DLD1 (cell line): ENCODE measurements at regions not wholly inside any gene's neighbourhood (a gene's known extent, or its start where the extent isn't known, plus 50 kb on each side); places are given as distances from the start of the nearest gene placed in this dataset.

ENCODE experiments used
- in situ Hi-C: cut with HindIII; loops from 2 replicates; pipeline ENCODE4 v1.10.0; 2017; ENCODE audit warnings: low sequenced_read_pairs

GRCh38 chr6:166052837-166053236 lies 114.8 kb downstream of the TBXT start:
- in situ Hi-C loops, result no loop called here

GRCh38 chr6:166050559-166050958 lies 117.1 kb downstream of the TBXT start:
- in situ Hi-C loops, result no loop called here

GRCh38 chr6:166046982-166047381 lies 120.7 kb downstream of the TBXT start:
- in situ Hi-C loops, result no loop called here

- in situ Hi-C loops, result no loop called here
These were observed 121.4 kb downstream of the TBXT start for GRCh38 chr6:166046226-166046625.

GRCh38 chr6:166045860-166046200 lies 121.8 kb downstream of the TBXT start:
- in situ Hi-C loops, result no loop called here

- in situ Hi-C loops, result no loop called here
These were observed 122.3 kb downstream of the TBXT start for GRCh38 chr6:166045173-166045859.

- in situ Hi-C loops, result no loop called here
These were observed 126.4 kb downstream of the TBXT start for GRCh38 chr6:166041277-166041676.

- in situ Hi-C loops, result no loop called here
These were observed 127.4 kb downstream of the TBXT start for GRCh38 chr6:166040292-166040691.

GRCh38 chr6:166036316-166037095 lies 131.1 kb downstream of the TBXT start:
- in situ Hi-C loops, result no loop called here

GRCh38 chr6:166032366-166033200 lies 135.1 kb downstream of the TBXT start:
- in situ Hi-C loops, result no loop called here

- in situ Hi-C loops, result no loop called here
These were observed 136.4 kb downstream of the TBXT start for GRCh38 chr6:166031275-166031674.

- in situ Hi-C loops, result no loop called here
These were observed 138.1 kb downstream of the TBXT start for GRCh38 chr6:166029506-166029905.

- in situ Hi-C loops, result no loop called here
These were observed 139.9 kb downstream of the TBXT start for GRCh38 chr6:166027761-166028160.

GRCh38 chr6:166026586-166027126 lies 141.0 kb downstream of the TBXT start:
- in situ Hi-C loops, result no loop called here

- in situ Hi-C loops, result no loop called here
These were observed 142.3 kb downstream of the TBXT start for GRCh38 chr6:166025149-166025898.

GRCh38 chr6:166024252-166024651 lies 143.4 kb downstream of the TBXT start:
- in situ Hi-C loops, result no loop called here

GRCh38 chr6:166023273-166023989 lies 144.2 kb downstream of the TBXT start:
- in situ Hi-C loops, result no loop called here

GRCh38 chr6:166021429-166021828 lies 146.2 kb downstream of the TBXT start:
- in situ Hi-C loops, result no loop called here

- in situ Hi-C loops, result no loop called here
These were observed 148.4 kb downstream of the TBXT start for GRCh38 chr6:166019214-166019613.

- in situ Hi-C loops, result no loop called here
These were observed 150.5 kb downstream of the TBXT start for GRCh38 chr6:166017032-166017635.
